Transverse colon (tissue), 4 donors: ENCODE measurements at regions not wholly inside any gene's neighbourhood (a gene's known extent, or its start where the extent isn't known, plus 50 kb on each side); places are given as distances from the start of the nearest gene placed in this dataset.

Experiments used
- DNase-seq: peaks from one replicate; pipeline ENCODE4 v3.0.0-alpha.2; 2019
- H3K27ac ChIP-seq, 4 donors: fragments of 200-600 bp; sonication (generic); 2 replicates each; pipeline ENCODE4 v1.5.1; 2016 to 2018; ENCODE audit warnings: inconsistent platforms in 4 of 4
- H3K27me3 ChIP-seq: fragments of 200-600 bp; sonication (generic); 2 replicates; pipeline ENCODE4 v1.5.1; 2017; ENCODE audit warnings: inconsistent platforms
- H3K36me3 ChIP-seq, 4 donors: fragments of 200-600 bp; sonication (generic); 2 replicates each; pipeline ENCODE4 v1.5.1; 2017 to 2019; ENCODE audit warnings: inconsistent platforms in 4 of 4
- H3K4me1 ChIP-seq, 4 donors: fragments of 200-600 bp; sonication (generic); 2 replicates each; pipeline ENCODE4 v1.5.1; 2017 to 2020; ENCODE audit warnings: inconsistent platforms in 4 of 4
- H3K4me3 ChIP-seq, 4 donors: fragments of 200-600 bp; sonication (generic); 1 replicate in 1 of 4; 2 replicates in 3 of 4; pipeline versions ENCODE4 v1.5.1 to v1.6.1; 2017 to 2019; ENCODE audit warnings: inconsistent platforms in 4 of 4
- H3K9me3 ChIP-seq, 2 donors: fragments of 200-600 bp; sonication (generic); 2 replicates each; pipeline ENCODE4 v1.5.1; 2017 to 2019; ENCODE audit warnings: inconsistent platforms in 2 of 2
- CTCF ChIP-seq, 5 experiments: fragments of 200-600 bp in 3 of 5; fragments of 450-650 bp in 2 of 5; sonication (generic) in 3 of 5; IDR thresholded peaks; 1 replicate in 2 of 5; 2 replicates in 3 of 5; pipeline ENCODE4 v1.5.1; 2016 to 2017; ENCODE audit warnings: antibody characterized with exemption in 5 of 5, inconsistent platforms in 3 of 5, mild to moderate bottlenecking in 2 of 5, moderate library complexity in 1 of 5
- EP300 ChIP-seq: sonication (generic); formaldehyde crosslinking; IDR thresholded peaks from one replicate; pipeline ENCODE4 v1.6.1; 2017; ENCODE audit warnings: antibody characterized with exemption, low read depth
- POLR2A ChIP-seq: fragments of 450-650 bp; IDR thresholded peaks from one replicate; pipeline ENCODE4 v1.6.1; 2016; ENCODE audit warnings: antibody characterized with exemption, mild to moderate bottlenecking, moderate library complexity
- POLR2AphosphoS5 ChIP-seq, 3 donors: sonication (generic); formaldehyde crosslinking; IDR thresholded peaks; one replicate each; pipeline ENCODE4 v1.6.1; 2016; ENCODE audit warnings: antibody characterized with exemption in 3 of 3
- WGBS, 2 donors: methylation state at CpG; one replicate each; pipeline ENCODE4 v1.1.5; 2018; ENCODE audit warnings: low coverage in 1 of 2; 5-methylcytosine and 5-hydroxymethylcytosine counted together
- in situ Hi-C, 4 donors: fragments of 200-750 bp; cut with MboI; loops; one replicate each; pipeline versions ENCODE4 v1.15.0 to v1.15.1; 2017; ENCODE audit warnings: low sequenced_read_pairs in 3 of 4, low pct_ligation_motif_present in 1 of 4, low pct_unique_long_range_greater_than_20kb in 1 of 4
- intact Hi-C: fragments of 100-400 bp; cut with DNase I; formaldehyde crosslinking; loops from one replicate; pipeline ENCODE4 v1.15.1; 2023; ENCODE audit warnings: low total_unique reads

GRCh38 chr5:72760259-72760658 is 56.2 kb upstream of the TNPO1 start:
- Histone ChIP-seq H3K4me1 (no peaks in the 10 kb centered on the region), H3K27me3 (peaks cover 5% of the 10 kb centered on the region), H3K4me3 (no peak overlapping the region), H3K36me3 (no peaks in the 10 kb centered on the region), H3K27ac (no peak overlapping the region), H3K9me3 (no peaks in the 10 kb centered on the region)
- intact Hi-C loops (no loop called here), in situ Hi-C loops (no loop called here)
- 94 to 100% methylated on average over 1 of the region's 1 CpG for WGBS, 2 donors
- no peak for TF ChIP-seq POLR2A
- TF ChIP-seq EP300, result no peak
- no peak for TF ChIP-seq CTCF (IDR thresholded peaks at IDR 0.05)
- no peak for TF ChIP-seq POLR2AphosphoS5 (IDR thresholded peaks at IDR 0.05)
- DNase-seq, result no peak

GRCh38 chr5:72752909-72753308 is 63.6 kb upstream of the TNPO1 start:
- WGBS, 2 donors, result 83% methylated on average over 1 of the region's 1 CpG; no CpG with 5 or more reads in 1 of the 2 donors
- no peaks in the 10 kb centered on the region for H3K36me3 ChIP-seq
- no peak for TF ChIP-seq CTCF (IDR thresholded peaks at IDR 0.05)
- TF ChIP-seq EP300, result no peak
- TF ChIP-seq POLR2AphosphoS5 (IDR thresholded peaks at IDR 0.05), result no peak
- no peak for TF ChIP-seq POLR2A
- intact Hi-C loops (no loop called here), in situ Hi-C loops (no loop called here)
- no peaks in the 10 kb centered on the region for H3K9me3 ChIP-seq
- H3K4me3 ChIP-seq, result no peak overlapping the region
- DNase-seq, result no peak
- H3K4me1 ChIP-seq, result no peaks in the 10 kb centered on the region
- H3K27me3 ChIP-seq, result no peaks in the 10 kb centered on the region
- H3K27ac ChIP-seq, result no peak overlapping the region

GRCh38 chr5:72749362-72749997 is 67.0 kb upstream of the TNPO1 start:
- Histone ChIP-seq H3K36me3 (no peaks in the 10 kb centered on the region), H3K9me3 (no peaks in the 10 kb centered on the region), H3K4me1 (no peaks in the 10 kb centered on the region), H3K4me3 (no peak overlapping the region), H3K27ac (no peak overlapping the region), H3K27me3 (no peaks in the 10 kb centered on the region)
- intact Hi-C loops, result no loop called here
- in situ Hi-C loops, result no loop called here
- no peak for DNase-seq
- WGBS, 2 donors, result 90% methylated on average over 12 of the region's 12 CpGs; no CpG with 5 or more reads in 1 of the 2 donors
- TF ChIP-seq EP300 (no peak), POLR2A (no peak), CTCF (IDR thresholded peaks at IDR 0.05) (no peak), POLR2AphosphoS5 (IDR thresholded peaks at IDR 0.05) (no peak)

GRCh38 chr5:72747826-72748225 is 68.6 kb upstream of the TNPO1 start:
- no peaks in the 10 kb centered on the region for H3K4me1 ChIP-seq
- H3K36me3 ChIP-seq, result no peaks in the 10 kb centered on the region
- TF ChIP-seq EP300 (no peak), CTCF (IDR thresholded peaks at IDR 0.05) (no peak), POLR2A (no peak), POLR2AphosphoS5 (IDR thresholded peaks at IDR 0.05) (no peak)
- in situ Hi-C loops, result no loop called here
- H3K9me3 ChIP-seq, result no peaks in the 10 kb centered on the region
- WGBS, 2 donors, result 76 to 82% methylated on average over 1 of the region's 1 CpG
- H3K27me3 ChIP-seq, result no peaks in the 10 kb centered on the region
- H3K27ac ChIP-seq, result no peak overlapping the region
- no peak for DNase-seq
- no peak overlapping the region for H3K4me3 ChIP-seq
- intact Hi-C loops, result no loop called here
